IMR-90 (cell line): ENCODE measurements at regions not wholly inside any gene's neighbourhood (a gene's known extent, or its start where the extent isn't known, plus 50 kb on each side); places are given as distances from the start of the nearest gene placed in this dataset.

Experiments
- CEBPB ChIP-seq: IDR thresholded peaks from 2 replicates; pipeline ENCODE4 v1.6.1; 2012; ENCODE audit warnings: low read depth, low read length, improper control_type of control experiment
- CHD1 ChIP-seq: IDR thresholded peaks from 2 replicates; pipeline ENCODE4 v1.6.1; 2012; ENCODE audit warnings: low read depth, low read length, improper control_type of control experiment
- CTCF ChIP-seq: conservative IDR thresholded peaks from 2 replicates; pipeline ENCODE4 v1.5.1; 2012; ENCODE audit warnings: mild to moderate bottlenecking, low read depth, low read length, improper control_type of control experiment
- FOS ChIP-seq: fragments of 150-350 bp; IDR thresholded peaks from 2 replicates; pipeline ENCODE4 v1.6.1; 2016; ENCODE audit warnings: low read depth, low read length
- MAFK ChIP-seq: IDR thresholded peaks from 2 replicates; pipeline ENCODE4 v1.6.1; 2012; ENCODE audit warnings: low read depth, low read length, improper control_type of control experiment
- MAZ ChIP-seq: IDR thresholded peaks from 2 replicates; pipeline ENCODE4 v1.6.1; 2012; ENCODE audit warnings: low read depth, mild to moderate bottlenecking, low read length, improper control_type of control experiment, moderate library complexity, borderline replicate concordance
- MXI1 ChIP-seq: IDR thresholded peaks from 2 replicates; pipeline ENCODE4 v1.6.1; 2012; ENCODE audit warnings: low read depth, mild to moderate bottlenecking, low read length, moderate library complexity, borderline replicate concordance
- POLR2A ChIP-seq: IDR thresholded peaks from 2 replicates; pipeline ENCODE4 v1.6.1; 2012; ENCODE audit warnings: mild to moderate bottlenecking, low read depth, low read length
- RAD21 ChIP-seq: IDR thresholded peaks from 2 replicates; pipeline ENCODE4 v1.6.1; 2012; ENCODE audit warnings: low read length, improper control_type of control experiment
- RCOR1 ChIP-seq: IDR thresholded peaks from 2 replicates; pipeline ENCODE4 v1.6.1; 2012; ENCODE audit warnings: mild to moderate bottlenecking, low read length, improper control_type of control experiment; ENCODE audit not compliant: insufficient replicate concordance
- RFX5 ChIP-seq: IDR thresholded peaks from 2 replicates; pipeline ENCODE4 v1.8.0; 2012; ENCODE audit warnings: low read depth, mild to moderate bottlenecking, low read length, moderate library complexity
- SMC3 ChIP-seq: fragments of 150-350 bp; IDR thresholded peaks from 2 replicates; pipeline ENCODE4 v1.6.1; 2016; ENCODE audit warnings: low read depth, mild to moderate bottlenecking, antibody characterized with exemption, low read length, moderate library complexity
- USF2 ChIP-seq: fragments of 150-350 bp; IDR thresholded peaks from 2 replicates; pipeline ENCODE4 v1.6.1; 2017; ENCODE audit warnings: mild to moderate bottlenecking, antibody characterized with exemption, low read length, low read depth
- TF ChIP-seq, protein P1 (sequence below): fragments of 150-350 bp; IDR thresholded peaks from 2 replicates; pipeline ENCODE4 v1.6.1; 2016; ENCODE audit warnings: low read depth, mild to moderate bottlenecking, low read length, moderate library complexity, borderline replicate concordance

- TF ChIP-seq CTCF (no peak), MAFK (no peak), POLR2A (no peak), CEBPB (no peak), RAD21 (no peak), SMC3 (no peak), CHD1 (no peak), RFX5 (no peak), USF2 (no peak), MXI1 (no peak), MAZ (no peak), FOS (no peak), RCOR1 (no peak)
- TF ChIP-seq, protein P1, sequence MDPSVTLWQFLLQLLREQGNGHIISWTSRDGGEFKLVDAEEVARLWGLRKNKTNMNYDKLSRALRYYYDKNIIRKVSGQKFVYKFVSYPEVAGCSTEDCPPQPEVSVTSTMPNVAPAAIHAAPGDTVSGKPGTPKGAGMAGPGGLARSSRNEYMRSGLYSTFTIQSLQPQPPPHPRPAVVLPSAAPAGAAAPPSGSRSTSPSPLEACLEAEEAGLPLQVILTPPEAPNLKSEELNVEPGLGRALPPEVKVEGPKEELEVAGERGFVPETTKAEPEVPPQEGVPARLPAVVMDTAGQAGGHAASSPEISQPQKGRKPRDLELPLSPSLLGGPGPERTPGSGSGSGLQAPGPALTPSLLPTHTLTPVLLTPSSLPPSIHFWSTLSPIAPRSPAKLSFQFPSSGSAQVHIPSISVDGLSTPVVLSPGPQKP = no peak
Observed at GRCh38 chr4:67152976-67153375, 392.3 kb downstream of the CENPC start.
